Choroid plexus epithelial cell (primary cell): ENCODE measurements at regions not wholly inside any gene's neighbourhood (a gene's known extent, or its start where the extent isn't known, plus 50 kb on each side); places are given as distances from the start of the nearest gene placed in this dataset.

Experiments used
- DNase-seq: peaks from one replicate; pipeline ENCODE4 v3.0.0-alpha.2; 2010; ENCODE audit warnings: low read depth
- H3K4me3 ChIP-seq: 2 replicates; pipeline ENCODE4 v1.5.1; 2011; ENCODE audit warnings: low read depth, mild to moderate bottlenecking, control low read depth, low read length, moderate library complexity
- TF ChIP-seq, protein P1 (sequence below): conservative IDR thresholded peaks from 2 replicates; pipeline ENCODE4 v1.5.1; 2011; ENCODE audit warnings: low read depth, mild to moderate bottlenecking, control low read depth, inconsistent platforms, low read length, moderate library complexity

GRCh38 chr10:52484206-52485065, 170.4 kb downstream of the DKK1 start:
- TF ChIP-seq, protein P1, sequence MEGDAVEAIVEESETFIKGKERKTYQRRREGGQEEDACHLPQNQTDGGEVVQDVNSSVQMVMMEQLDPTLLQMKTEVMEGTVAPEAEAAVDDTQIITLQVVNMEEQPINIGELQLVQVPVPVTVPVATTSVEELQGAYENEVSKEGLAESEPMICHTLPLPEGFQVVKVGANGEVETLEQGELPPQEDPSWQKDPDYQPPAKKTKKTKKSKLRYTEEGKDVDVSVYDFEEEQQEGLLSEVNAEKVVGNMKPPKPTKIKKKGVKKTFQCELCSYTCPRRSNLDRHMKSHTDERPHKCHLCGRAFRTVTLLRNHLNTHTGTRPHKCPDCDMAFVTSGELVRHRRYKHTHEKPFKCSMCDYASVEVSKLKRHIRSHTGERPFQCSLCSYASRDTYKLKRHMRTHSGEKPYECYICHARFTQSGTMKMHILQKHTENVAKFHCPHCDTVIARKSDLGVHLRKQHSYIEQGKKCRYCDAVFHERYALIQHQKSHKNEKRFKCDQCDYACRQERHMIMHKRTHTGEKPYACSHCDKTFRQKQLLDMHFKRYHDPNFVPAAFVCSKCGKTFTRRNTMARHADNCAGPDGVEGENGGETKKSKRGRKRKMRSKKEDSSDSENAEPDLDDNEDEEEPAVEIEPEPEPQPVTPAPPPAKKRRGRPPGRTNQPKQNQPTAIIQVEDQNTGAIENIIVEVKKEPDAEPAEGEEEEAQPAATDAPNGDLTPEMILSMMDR = no peak
- H3K4me3 ChIP-seq = no peak overlapping the region

GRCh38 chr10:52485462-52485861, 171.4 kb downstream of the DKK1 start:
- TF ChIP-seq, protein P1 = no peak
- peak; percentile 13 for DNase-seq
- no peak overlapping the region for H3K4me3 ChIP-seq

More at GRCh38 chr10:52484206-52485065, 170.4 kb downstream of the DKK1 start:
- DNase-seq = no peak

DNA sequence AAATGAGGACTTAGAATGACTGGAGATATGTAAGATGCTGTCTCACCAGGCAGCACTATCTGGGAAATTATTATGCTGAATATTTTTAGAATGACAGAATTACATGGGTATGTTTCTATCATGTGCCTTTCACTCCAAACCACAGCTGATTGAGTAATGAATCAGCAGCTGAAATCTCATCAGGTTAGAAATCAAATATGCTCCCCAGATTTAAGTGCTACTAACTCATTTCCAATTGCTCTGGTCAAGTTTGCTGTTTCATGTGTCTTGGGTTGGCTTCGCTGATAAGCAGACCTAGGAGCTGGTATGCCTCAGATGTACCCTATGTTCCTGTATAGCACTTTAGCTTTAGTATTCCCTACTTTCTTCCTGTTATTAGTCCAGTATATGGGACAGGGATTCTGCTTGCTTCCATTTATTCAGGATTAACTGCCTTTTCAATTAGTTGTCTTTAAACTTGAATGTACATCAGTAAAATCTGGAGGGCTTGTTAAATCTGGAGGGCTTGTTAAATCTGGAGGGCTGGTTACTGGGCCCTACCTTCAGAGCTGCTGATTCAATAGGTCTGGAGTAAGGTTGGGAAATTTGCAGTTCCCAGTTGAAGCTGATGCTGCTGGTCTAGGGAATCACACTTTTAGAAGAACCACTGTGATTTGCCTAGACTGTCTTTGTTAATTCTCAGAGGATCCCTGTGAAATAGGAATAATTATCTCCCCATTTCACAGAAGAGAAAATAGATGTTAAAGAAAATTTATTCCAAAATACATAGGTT, 172.9 kb downstream of the DKK1 start:
- TF ChIP-seq, protein P1 = no peak
- DNase-seq = peak; percentile 95
- no peak overlapping the region for H3K4me3 ChIP-seq

GRCh38 chr10:52488606-52489485, 174.8 kb downstream of the DKK1 start:
- DNase-seq = peak; percentile 71
- H3K4me3 ChIP-seq = no peak overlapping the region
- TF ChIP-seq, protein P1 = peak; percentile 53

GRCh38 chr10:52491246-52491995, 177.3 kb downstream of the DKK1 start:
- H3K4me3 ChIP-seq = no peak overlapping the region
- TF ChIP-seq, protein P1 = no peak
- DNase-seq = peak; percentile 45

DNA sequence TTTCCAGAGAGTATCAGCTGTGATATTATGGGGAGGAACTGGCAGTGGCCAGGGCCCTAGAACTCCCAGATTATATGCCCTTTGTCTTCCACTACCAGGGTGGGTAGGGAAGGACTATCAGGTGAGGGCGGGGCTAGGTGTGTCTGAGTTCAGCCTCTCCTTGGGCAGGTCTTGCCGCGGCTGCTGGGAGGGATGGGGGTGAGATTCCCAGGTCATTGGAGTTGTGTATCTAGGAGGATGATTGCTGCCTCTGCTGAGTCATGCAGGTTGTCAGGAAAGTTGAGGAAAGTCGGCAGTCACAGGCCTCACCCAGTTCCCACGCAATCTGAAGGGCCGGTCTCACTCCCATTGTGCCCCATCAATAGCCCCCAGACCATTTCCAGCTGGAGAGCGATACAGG, 185.2 kb downstream of the DKK1 start:
- H3K4me3 ChIP-seq = no peak overlapping the region
- TF ChIP-seq, protein P1 = no peak
- no peak for DNase-seq
